Prostate gland (tissue), 1 donor: ENCODE measurements at regions not wholly inside any gene's neighbourhood (a gene's known extent, or its start where the extent isn't known, plus 50 kb on each side); places are given as distances from the start of the nearest gene placed in this dataset.
"Not testable (repeated sequence)": the region's sequence is repeated elsewhere in the genome, so short reads cannot be mapped to it uniquely, and the experiment has no call there.

Source experiments
- POLR2A ChIP-seq: fragments of 450-650 bp; IDR thresholded peaks from one replicate; pipeline ENCODE4 v1.6.1; 2016; ENCODE audit warnings: antibody characterized with exemption, mild to moderate bottlenecking
- POLR2AphosphoS5 ChIP-seq: sonication (generic); formaldehyde crosslinking; IDR thresholded peaks from one replicate; pipeline ENCODE4 v1.6.1; 2017; ENCODE audit warnings: antibody characterized with exemption

DNA sequence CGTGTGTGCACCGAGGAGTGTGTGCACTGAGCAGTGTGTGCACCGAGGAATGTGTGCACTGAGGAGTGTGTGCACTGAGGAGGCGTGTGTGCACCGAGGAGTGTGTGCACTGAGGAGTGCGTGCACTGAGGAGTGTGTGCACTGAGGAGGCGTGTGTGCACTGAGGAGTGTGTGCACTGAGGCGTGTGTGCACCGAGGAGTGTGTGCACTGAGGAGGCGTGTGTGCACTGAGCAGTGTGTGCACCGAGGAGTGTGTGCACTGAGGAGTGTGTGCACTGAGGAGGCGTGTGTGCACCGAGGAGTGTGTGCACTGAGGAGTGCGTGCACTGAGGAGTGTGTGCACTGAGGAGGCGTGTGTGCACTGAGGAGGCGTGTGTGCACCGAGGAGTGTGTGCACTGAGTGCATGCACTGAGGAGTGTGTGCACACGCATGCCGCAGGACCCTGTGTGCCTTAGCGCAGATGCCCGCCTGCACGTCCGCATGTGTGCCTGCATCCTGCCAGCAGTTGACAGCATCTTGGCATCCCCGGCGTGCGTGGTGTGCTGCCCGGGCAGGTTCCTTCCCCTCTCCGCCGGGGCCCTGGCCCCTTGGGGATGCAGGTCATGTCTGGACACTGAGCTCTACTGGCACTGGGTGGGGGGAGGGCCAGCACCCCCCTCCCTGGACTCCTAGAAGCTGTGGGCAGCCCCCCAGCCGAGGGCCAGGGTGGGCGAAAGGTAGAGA is 55.6 kb upstream of the NOTCH1 start:
- TF ChIP-seq POLR2A, POLR2AphosphoS5: not testable (repeated sequence)
